GM12878 (cell line): ENCODE measurements at regions not wholly inside any gene's neighbourhood (a gene's known extent, or its start where the extent isn't known, plus 50 kb on each side); places are given as distances from the start of the nearest gene placed in this dataset.

ENCODE experiments used
- BHLHE40 ChIP-seq, 2 experiments: fragments of 450-650 bp in 1 of 2; IDR thresholded peaks; 2 replicates each; pipeline ENCODE4 v1.6.1; 2011 to 2017; ENCODE audit warnings: low read depth in 2 of 2, borderline replicate concordance in 1 of 2, improper control_type of control experiment in 1 of 2, low read length in 1 of 2, mild to moderate bottlenecking in 1 of 2
- DPF2 ChIP-seq: fragments of 450-650 bp; IDR thresholded peaks from 2 replicates; pipeline ENCODE4 v1.6.1; 2017; ENCODE audit warnings: mild to moderate bottlenecking
- KDM1A ChIP-seq: fragments of 200-600 bp; sonication (generic); IDR thresholded peaks from 2 replicates; pipeline ENCODE4 v1.6.1; 2016; ENCODE audit warnings: borderline replicate concordance
- SUZ12 ChIP-seq: fragments of 200-600 bp; sonication (generic); IDR thresholded peaks from one replicate; pipeline ENCODE4 v1.6.1; 2018; ENCODE audit warnings: antibody characterized with exemption, mild to moderate bottlenecking; ENCODE audit not compliant: unreplicated experiment
- YY1 ChIP-seq: IDR thresholded peaks from 2 replicates; pipeline ENCODE4 v1.6.1; 2011; ENCODE audit warnings: low read depth, mild to moderate bottlenecking, low read length
- ZBED1 ChIP-seq: IDR thresholded peaks from 2 replicates; pipeline ENCODE4 v1.6.1; 2016; ENCODE audit warnings: borderline replicate concordance
- TF ChIP-seq, protein P1 (sequence below), 3 experiments: IDR thresholded peaks in 2 of 3; conservative IDR thresholded peaks in 1 of 3; 2 replicates each; pipeline ENCODE4 v1.5.1; 2011; ENCODE audit warnings: low read depth in 3 of 3, low read length in 3 of 3, mild to moderate bottlenecking in 3 of 3, control low read depth in 2 of 3, moderate library complexity in 2 of 3, inconsistent platforms in 1 of 3, mixed read lengths in 1 of 3; ENCODE audit not compliant: control insufficient read depth in 2 of 3, insufficient read depth in 1 of 3; ENCODE audit errors: extremely low read depth in 1 of 3
- TF ChIP-seq, protein P2 (sequence below): IDR thresholded peaks from 2 replicates; pipeline ENCODE4 v1.6.1; 2011; ENCODE audit warnings: borderline replicate concordance, low read depth, mild to moderate bottlenecking, moderate library complexity, low read length; ENCODE audit not compliant: insufficient read depth, poor library complexity, severe bottlenecking
- TF ChIP-seq, protein P3 (sequence below): IDR thresholded peaks from 2 replicates; pipeline ENCODE4 v1.6.1; 2012; ENCODE audit warnings: low read depth, low read length, improper control_type of control experiment
- TF ChIP-seq, protein P4 (sequence below): IDR thresholded peaks from 2 replicates; pipeline ENCODE4 v1.6.1; 2012; ENCODE audit warnings: mild to moderate bottlenecking, low read depth, low read length

DNA sequence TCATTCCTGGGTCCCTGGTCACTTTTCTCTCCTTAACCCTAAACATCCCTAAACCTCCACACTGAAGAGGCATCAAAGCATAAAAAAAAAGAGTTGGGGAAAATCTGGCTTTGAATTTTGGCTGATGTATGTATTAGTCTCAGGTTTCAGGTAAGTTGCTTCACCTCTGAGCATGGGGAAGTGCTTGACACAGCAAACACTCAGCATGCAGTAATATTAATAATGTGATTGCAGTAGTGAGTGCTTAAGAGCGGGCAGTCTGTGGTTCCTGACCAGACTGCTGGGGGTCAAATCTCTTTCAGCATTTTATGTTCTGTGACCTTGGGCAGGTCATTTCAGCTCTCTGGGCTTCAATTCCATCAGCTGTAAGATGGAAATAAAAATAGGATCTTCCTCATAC, 467.9 kb downstream of the SOX2 start:
- TF ChIP-seq, protein P1, sequence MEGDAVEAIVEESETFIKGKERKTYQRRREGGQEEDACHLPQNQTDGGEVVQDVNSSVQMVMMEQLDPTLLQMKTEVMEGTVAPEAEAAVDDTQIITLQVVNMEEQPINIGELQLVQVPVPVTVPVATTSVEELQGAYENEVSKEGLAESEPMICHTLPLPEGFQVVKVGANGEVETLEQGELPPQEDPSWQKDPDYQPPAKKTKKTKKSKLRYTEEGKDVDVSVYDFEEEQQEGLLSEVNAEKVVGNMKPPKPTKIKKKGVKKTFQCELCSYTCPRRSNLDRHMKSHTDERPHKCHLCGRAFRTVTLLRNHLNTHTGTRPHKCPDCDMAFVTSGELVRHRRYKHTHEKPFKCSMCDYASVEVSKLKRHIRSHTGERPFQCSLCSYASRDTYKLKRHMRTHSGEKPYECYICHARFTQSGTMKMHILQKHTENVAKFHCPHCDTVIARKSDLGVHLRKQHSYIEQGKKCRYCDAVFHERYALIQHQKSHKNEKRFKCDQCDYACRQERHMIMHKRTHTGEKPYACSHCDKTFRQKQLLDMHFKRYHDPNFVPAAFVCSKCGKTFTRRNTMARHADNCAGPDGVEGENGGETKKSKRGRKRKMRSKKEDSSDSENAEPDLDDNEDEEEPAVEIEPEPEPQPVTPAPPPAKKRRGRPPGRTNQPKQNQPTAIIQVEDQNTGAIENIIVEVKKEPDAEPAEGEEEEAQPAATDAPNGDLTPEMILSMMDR (IDR thresholded peaks at IDR 0.05 in 2 of 3, conservative IDR thresholded peaks at IDR 0.05 in 1 of 3; ENCODE audit: control insufficient read depth in 2 of 3, extremely low read depth in 1 of 3, insufficient read depth in 1 of 3, low read depth in 3 of 3, low read length in 3 of 3), result no peak
- TF ChIP-seq BHLHE40 (IDR thresholded peaks at IDR 0.05; ENCODE audit: borderline replicate concordance in 1 of 2, low read depth in 2 of 2, low read length in 1 of 2), result no peak
- TF ChIP-seq YY1, result no peak
- TF ChIP-seq, protein P2, sequence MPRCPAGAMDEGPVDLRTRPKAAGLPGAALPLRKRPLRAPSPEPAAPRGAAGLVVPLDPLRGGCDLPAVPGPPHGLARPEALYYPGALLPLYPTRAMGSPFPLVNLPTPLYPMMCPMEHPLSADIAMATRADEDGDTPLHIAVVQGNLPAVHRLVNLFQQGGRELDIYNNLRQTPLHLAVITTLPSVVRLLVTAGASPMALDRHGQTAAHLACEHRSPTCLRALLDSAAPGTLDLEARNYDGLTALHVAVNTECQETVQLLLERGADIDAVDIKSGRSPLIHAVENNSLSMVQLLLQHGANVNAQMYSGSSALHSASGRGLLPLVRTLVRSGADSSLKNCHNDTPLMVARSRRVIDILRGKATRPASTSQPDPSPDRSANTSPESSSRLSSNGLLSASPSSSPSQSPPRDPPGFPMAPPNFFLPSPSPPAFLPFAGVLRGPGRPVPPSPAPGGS, result no peak
- no peak for TF ChIP-seq DPF2
- TF ChIP-seq, protein P3, sequence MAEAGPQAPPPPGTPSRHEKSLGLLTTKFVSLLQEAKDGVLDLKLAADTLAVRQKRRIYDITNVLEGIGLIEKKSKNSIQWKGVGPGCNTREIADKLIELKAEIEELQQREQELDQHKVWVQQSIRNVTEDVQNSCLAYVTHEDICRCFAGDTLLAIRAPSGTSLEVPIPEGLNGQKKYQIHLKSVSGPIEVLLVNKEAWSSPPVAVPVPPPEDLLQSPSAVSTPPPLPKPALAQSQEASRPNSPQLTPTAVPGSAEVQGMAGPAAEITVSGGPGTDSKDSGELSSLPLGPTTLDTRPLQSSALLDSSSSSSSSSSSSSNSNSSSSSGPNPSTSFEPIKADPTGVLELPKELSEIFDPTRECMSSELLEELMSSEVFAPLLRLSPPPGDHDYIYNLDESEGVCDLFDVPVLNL, result no peak
- TF ChIP-seq, protein P4, sequence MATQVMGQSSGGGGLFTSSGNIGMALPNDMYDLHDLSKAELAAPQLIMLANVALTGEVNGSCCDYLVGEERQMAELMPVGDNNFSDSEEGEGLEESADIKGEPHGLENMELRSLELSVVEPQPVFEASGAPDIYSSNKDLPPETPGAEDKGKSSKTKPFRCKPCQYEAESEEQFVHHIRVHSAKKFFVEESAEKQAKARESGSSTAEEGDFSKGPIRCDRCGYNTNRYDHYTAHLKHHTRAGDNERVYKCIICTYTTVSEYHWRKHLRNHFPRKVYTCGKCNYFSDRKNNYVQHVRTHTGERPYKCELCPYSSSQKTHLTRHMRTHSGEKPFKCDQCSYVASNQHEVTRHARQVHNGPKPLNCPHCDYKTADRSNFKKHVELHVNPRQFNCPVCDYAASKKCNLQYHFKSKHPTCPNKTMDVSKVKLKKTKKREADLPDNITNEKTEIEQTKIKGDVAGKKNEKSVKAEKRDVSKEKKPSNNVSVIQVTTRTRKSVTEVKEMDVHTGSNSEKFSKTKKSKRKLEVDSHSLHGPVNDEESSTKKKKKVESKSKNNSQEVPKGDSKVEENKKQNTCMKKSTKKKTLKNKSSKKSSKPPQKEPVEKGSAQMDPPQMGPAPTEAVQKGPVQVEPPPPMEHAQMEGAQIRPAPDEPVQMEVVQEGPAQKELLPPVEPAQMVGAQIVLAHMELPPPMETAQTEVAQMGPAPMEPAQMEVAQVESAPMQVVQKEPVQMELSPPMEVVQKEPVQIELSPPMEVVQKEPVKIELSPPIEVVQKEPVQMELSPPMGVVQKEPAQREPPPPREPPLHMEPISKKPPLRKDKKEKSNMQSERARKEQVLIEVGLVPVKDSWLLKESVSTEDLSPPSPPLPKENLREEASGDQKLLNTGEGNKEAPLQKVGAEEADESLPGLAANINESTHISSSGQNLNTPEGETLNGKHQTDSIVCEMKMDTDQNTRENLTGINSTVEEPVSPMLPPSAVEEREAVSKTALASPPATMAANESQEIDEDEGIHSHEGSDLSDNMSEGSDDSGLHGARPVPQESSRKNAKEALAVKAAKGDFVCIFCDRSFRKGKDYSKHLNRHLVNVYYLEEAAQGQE, result no peak
- TF ChIP-seq SUZ12, result no peak
- no peak for TF ChIP-seq ZBED1
- no peak for TF ChIP-seq KDM1A
